GM12878 (cell line): ENCODE measurements at regions not wholly inside any gene's neighbourhood (a gene's known extent, or its start where the extent isn't known, plus 50 kb on each side); places are given as distances from the start of the nearest gene placed in this dataset.

Source experiments
- ATAC-seq: fragments of 200-7000 bp; cut with Tn5 transposase; 3 replicates; pipeline ENCODE4 v1.9.1; 2020; ENCODE audit warnings: mild to moderate bottlenecking, moderate library complexity
- BruUV-seq: library from RNA; stranded (reverse); fragments of 400-500 nt; replicated peaks from 2 replicates; lab custom pipeline; 2021; lab: Mats Ljungman, UMichigan
- CTCF ChIA-PET: fragments of 300-600 bp; sonication (Branson Sonifier 250); formaldehyde crosslinking; extraction: SDS; loops from one replicate; lab custom pipeline; 2021; ENCODE audit warnings: inconsistent platforms; lab: Yijun Ruan, JAX
- POLR2A ChIA-PET: fragments of 350-600 bp; formaldehyde crosslinking; extraction: SDS; loops from one replicate; lab custom pipeline; 2021; ENCODE audit warnings: inconsistent platforms; lab: Charles Lee
- RAD21 ChIA-PET: fragments of 300-600 bp; sonication (Branson Sonifier 250); formaldehyde crosslinking; loops from one replicate; lab custom pipeline; 2023; ENCODE audit warnings: antibody characterized with exemption; ENCODE audit not compliant: unreplicated experiment; lab: Charles Lee
- SMC1A ChIA-PET: fragments of 300-600 bp; sonication (Branson Sonifier 250); formaldehyde crosslinking; loops from one replicate; lab custom pipeline; 2023; ENCODE audit not compliant: unreplicated experiment, uncharacterized antibody; lab: Charles Lee
- DNase-seq: peaks from one replicate; pipeline ENCODE4 v3.0.0-alpha.2; 2011; ENCODE audit warnings: low read depth, low spot score
- FAIRE-seq: peaks from 3 replicates; lab custom pipeline; 2011; peaks lifted over from hg19 to GRCh38; lab: Jason Lieb, UNC
- H2AFZ ChIP-seq: 2 replicates; pipeline ENCODE4 v1.6.0; 2011; ENCODE audit warnings: low read depth, low read length, control low read depth; ENCODE audit not compliant: control insufficient read depth
- H3K27ac ChIP-seq: 2 replicates; pipeline ENCODE4 v1.5.1; 2011; ENCODE audit warnings: control low read depth; ENCODE audit not compliant: control insufficient read depth, insufficient read depth
- H3K27me3 ChIP-seq, 2 experiments: replicated peaks in 1 of 2; 2 replicates each; pipeline versions ENCODE4 v1.6.0 to v1.6.1; 2011; ENCODE audit warnings: low read length in 1 of 2; ENCODE audit not compliant: control insufficient read depth in 2 of 2, insufficient read depth in 2 of 2
- H3K36me3 ChIP-seq, 2 experiments: 2 replicates each; pipeline ENCODE4 v1.5.1; 2011; ENCODE audit warnings: low read length in 1 of 2; ENCODE audit not compliant: control insufficient read depth in 2 of 2, insufficient read depth in 2 of 2
- H3K4me1 ChIP-seq: 2 replicates; pipeline ENCODE4 v1.6.1; 2011; ENCODE audit warnings: mild to moderate bottlenecking, low read length, moderate library complexity, mixed read lengths; ENCODE audit not compliant: control insufficient read depth, insufficient read depth
- H3K4me2 ChIP-seq: 2 replicates; pipeline ENCODE4 v1.6.0; 2011; ENCODE audit warnings: control low read depth; ENCODE audit not compliant: control insufficient read depth, insufficient read depth
- H3K4me3 ChIP-seq: fragments of 200-600 bp; sonication (generic); 2 replicates; pipeline ENCODE4 v1.5.1; 2016
- H3K79me2 ChIP-seq: 2 replicates; pipeline ENCODE4 v1.6.0; 2011; ENCODE audit warnings: low read length; ENCODE audit not compliant: control insufficient read depth, insufficient read depth
- H3K9ac ChIP-seq: 2 replicates; pipeline ENCODE4 v1.8.0; 2011; ENCODE audit warnings: low read length, control low read depth, mixed read lengths; ENCODE audit not compliant: control insufficient read depth, insufficient read depth
- H3K9me3 ChIP-seq: replicated peaks from 3 replicates; pipeline ENCODE4 v1.5.1; 2011; ENCODE audit warnings: mild to moderate bottlenecking, low read length; ENCODE audit not compliant: control insufficient read depth, insufficient read depth
- H4K20me1 ChIP-seq: 2 replicates; pipeline ENCODE4 v1.6.0; 2011; ENCODE audit not compliant: control insufficient read depth, insufficient read depth
- CHD2 ChIP-seq: IDR thresholded peaks from 2 replicates; pipeline ENCODE4 v1.6.1; 2011; ENCODE audit warnings: low read depth, low read length, improper control_type of control experiment, borderline replicate concordance
- EP300 ChIP-seq, 2 experiments: fragments of 150-350 bp in 1 of 2; IDR thresholded peaks; 2 replicates each; pipeline ENCODE4 v1.6.1; 2011 to 2012; ENCODE audit warnings: low read depth in 2 of 2, low read length in 2 of 2, borderline replicate concordance in 1 of 2, improper control_type of control experiment in 1 of 2, inconsistent platforms in 1 of 2; ENCODE audit not compliant: control insufficient read depth in 1 of 2
- KAT2A ChIP-seq: conservative IDR thresholded peaks from 2 replicates; pipeline ENCODE4 v1.6.1; 2011; ENCODE audit warnings: low read depth, low read length; ENCODE audit not compliant: control insufficient read depth
- MTA3 ChIP-seq: IDR thresholded peaks from 2 replicates; pipeline ENCODE4 v1.6.1; 2012; ENCODE audit warnings: low read length, inconsistent platforms, borderline replicate concordance
- NBN ChIP-seq: fragments of 450-650 bp; IDR thresholded peaks from 2 replicates; pipeline ENCODE4 v1.6.1; 2016
- NFXL1 ChIP-seq: fragments of 450-650 bp; IDR thresholded peaks from 2 replicates; pipeline ENCODE4 v1.6.1; 2017; ENCODE audit warnings: antibody characterized with exemption, mild to moderate bottlenecking, borderline replicate concordance
- NFYB ChIP-seq: IDR thresholded peaks from 2 replicates; pipeline ENCODE4 v1.6.1; 2011; ENCODE audit warnings: low read depth, mild to moderate bottlenecking, low read length, improper control_type of control experiment, moderate library complexity; ENCODE audit not compliant: insufficient read depth
- RUNX3 ChIP-seq: IDR thresholded peaks from 2 replicates; pipeline ENCODE4 v1.6.1; 2012; ENCODE audit warnings: low read length, inconsistent platforms
- SREBF2 ChIP-seq: IDR thresholded peaks from 2 replicates; pipeline ENCODE4 v1.6.1; 2012; ENCODE audit warnings: mild to moderate bottlenecking, low read length
- TBL1XR1 ChIP-seq: IDR thresholded peaks from 2 replicates; pipeline ENCODE4 v1.6.1; 2012; ENCODE audit warnings: low read depth, low read length, improper control_type of control experiment
- WRNIP1 ChIP-seq: IDR thresholded peaks from 2 replicates; pipeline ENCODE4 v1.6.1; 2011; ENCODE audit warnings: low read depth, low read length, improper control_type of control experiment, borderline replicate concordance
- YBX1 ChIP-seq: fragments of 450-650 bp; IDR thresholded peaks from 2 replicates; pipeline ENCODE4 v1.6.1; 2016; ENCODE audit warnings: antibody characterized with exemption
- WGBS: methylation state at CpG from one replicate; pipeline ENCODE4 v1.1.6; 2016; ENCODE audit warnings: low lambda C conversion rate; ENCODE audit not compliant: insufficient replicate concordance, insufficient coverage; ENCODE audit errors: missing lambda C conversion rate; 5-methylcytosine and 5-hydroxymethylcytosine counted together
- in situ Hi-C: fragments of 300-500 bp; cut with MboI; formaldehyde crosslinking; loops from 9 replicates; pipeline ENCODE4 v1.14.3; 2018; ENCODE audit warnings: mixed read lengths
- intact Hi-C: fragments of 100-400 bp; cut with micrococcal nuclease; formaldehyde crosslinking; loops from one replicate; pipeline ENCODE4 v1.14.2; 2022; ENCODE audit not compliant: unreplicated experiment
- TF ChIP-seq, protein P1 (sequence below): IDR thresholded peaks from 2 replicates; pipeline ENCODE4 v1.6.1; 2012; ENCODE audit warnings: low read depth, low read length, improper control_type of control experiment
- TF ChIP-seq, protein P2 (sequence below): fragments of 450-650 bp; IDR thresholded peaks from 2 replicates; pipeline ENCODE4 v1.6.1; 2017; ENCODE audit warnings: antibody characterized with exemption, mild to moderate bottlenecking, moderate library complexity
- TF ChIP-seq, protein P3 (sequence below): IDR thresholded peaks from 2 replicates; pipeline ENCODE4 v1.6.1; 2011; ENCODE audit warnings: borderline replicate concordance, low read depth, mild to moderate bottlenecking, moderate library complexity, low read length; ENCODE audit not compliant: insufficient read depth, poor library complexity, severe bottlenecking

DNA sequence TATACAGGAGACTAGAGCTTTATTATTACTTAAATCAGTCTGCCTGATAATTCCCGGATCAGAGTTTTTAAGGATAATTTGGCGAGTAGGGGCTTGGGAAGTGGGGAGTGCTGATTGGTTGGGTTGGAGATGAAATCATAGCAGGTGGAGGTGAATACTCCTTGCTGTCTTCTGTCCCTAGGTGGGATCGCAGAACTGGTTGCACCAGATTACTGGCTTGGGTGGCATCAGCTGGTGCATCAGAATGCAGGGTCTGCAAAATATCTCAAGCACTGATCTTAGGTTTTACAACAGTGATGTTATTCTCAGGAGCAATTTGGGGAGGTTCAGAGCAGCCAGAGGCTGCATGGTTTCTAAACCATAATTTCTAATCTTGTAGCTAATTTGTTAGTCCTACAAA, 68.1 kb downstream of the KIF4B start:
- intact Hi-C loops (no loop called here), in situ Hi-C loops (no loop called here)
- H3K27ac ChIP-seq = no peak overlapping the region
- no peak for FAIRE-seq
- ChIA-PET RAD21 (no interaction called here), SMC1A (interaction anchor here (0.9 kb wide), 1 partner anchor 13 kb away, joined by 3 read pairs; no protein-coding TSS in a partner anchor), CTCF (interaction anchor here (0.8 kb wide), 1 partner anchor 10 kb away, joined by 3 read pairs; no protein-coding TSS in a partner anchor), POLR2A (no interaction called here)
- no peaks in the 10 kb centered on the region for H4K20me1 ChIP-seq
- 54% methylated on average over 3 of the region's 3 CpGs for WGBS
- no peaks in the 10 kb centered on the region for H3K79me2 ChIP-seq
- H3K36me3 ChIP-seq = no peaks in the 10 kb centered on the region
- no peaks in the 10 kb centered on the region for H3K4me1 ChIP-seq
- no peak overlapping the region for H3K9ac ChIP-seq
- TF ChIP-seq, protein P1, sequence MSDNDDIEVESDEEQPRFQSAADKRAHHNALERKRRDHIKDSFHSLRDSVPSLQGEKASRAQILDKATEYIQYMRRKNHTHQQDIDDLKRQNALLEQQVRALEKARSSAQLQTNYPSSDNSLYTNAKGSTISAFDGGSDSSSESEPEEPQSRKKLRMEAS = no peak
- TF ChIP-seq SREBF2 (no peak), NFYB (no peak), CHD2 (no peak), RUNX3 (no peak), MTA3 (no peak), TBL1XR1 (no peak)
- H3K4me3 ChIP-seq = no peak overlapping the region
- no peak for DNase-seq
- ATAC-seq = no peak
- BruUV-seq = no TSS peak
- H2AFZ ChIP-seq = no peak overlapping the region
- H3K27me3 ChIP-seq = no peaks in the 10 kb centered on the region
- H3K4me2 ChIP-seq = no peak overlapping the region
- H3K9me3 ChIP-seq = no peaks in the 10 kb centered on the region

DNA sequence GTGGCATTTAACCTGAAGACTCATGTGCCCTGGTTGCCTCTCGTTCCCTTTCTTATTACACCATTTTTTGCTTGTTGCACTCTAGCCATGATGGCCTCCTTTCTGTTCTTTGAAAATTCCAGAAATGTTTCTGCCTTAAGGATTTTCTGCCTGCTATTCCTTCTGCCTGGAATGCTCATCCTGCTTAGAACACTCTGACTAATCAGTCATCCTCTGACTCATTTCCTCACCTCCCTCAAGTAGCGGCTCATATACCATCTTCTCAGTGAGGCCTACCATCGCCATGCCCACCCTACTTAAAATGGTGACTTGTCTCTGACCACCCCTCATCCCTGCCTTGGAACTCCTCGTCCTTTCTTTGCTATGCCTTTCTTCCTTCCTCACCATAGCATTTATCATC, 68.8 kb downstream of the KIF4B start:
- no peaks in the 10 kb centered on the region for H3K4me1 ChIP-seq
- H3K27me3 ChIP-seq = no peaks in the 10 kb centered on the region
- no peaks in the 10 kb centered on the region for H3K9me3 ChIP-seq
- ATAC-seq (no peak), DNase-seq (no peak), FAIRE-seq (no peak)
- H3K9ac ChIP-seq = no peak overlapping the region
- no peak overlapping the region for H3K27ac ChIP-seq
- ChIA-PET RAD21 (no interaction called here), CTCF (no interaction called here), SMC1A (interaction anchor here (0.9 kb wide), 1 partner anchor 14 kb away, joined by 3 read pairs; no protein-coding TSS in a partner anchor), POLR2A (no interaction called here)
- H4K20me1 ChIP-seq = no peaks in the 10 kb centered on the region
- H2AFZ ChIP-seq = no peak overlapping the region
- H3K4me2 ChIP-seq = no peak overlapping the region
- WGBS = 1% methylated on average over 4 of the region's 4 CpGs
- in situ Hi-C loops = no loop called here
- H3K79me2 ChIP-seq = no peaks in the 10 kb centered on the region
- H3K4me3 ChIP-seq = no peak overlapping the region
- H3K36me3 ChIP-seq = no peaks in the 10 kb centered on the region
- intact Hi-C loops = no loop called here
- no TSS peak for BruUV-seq
- TF ChIP-seq, protein P2, sequence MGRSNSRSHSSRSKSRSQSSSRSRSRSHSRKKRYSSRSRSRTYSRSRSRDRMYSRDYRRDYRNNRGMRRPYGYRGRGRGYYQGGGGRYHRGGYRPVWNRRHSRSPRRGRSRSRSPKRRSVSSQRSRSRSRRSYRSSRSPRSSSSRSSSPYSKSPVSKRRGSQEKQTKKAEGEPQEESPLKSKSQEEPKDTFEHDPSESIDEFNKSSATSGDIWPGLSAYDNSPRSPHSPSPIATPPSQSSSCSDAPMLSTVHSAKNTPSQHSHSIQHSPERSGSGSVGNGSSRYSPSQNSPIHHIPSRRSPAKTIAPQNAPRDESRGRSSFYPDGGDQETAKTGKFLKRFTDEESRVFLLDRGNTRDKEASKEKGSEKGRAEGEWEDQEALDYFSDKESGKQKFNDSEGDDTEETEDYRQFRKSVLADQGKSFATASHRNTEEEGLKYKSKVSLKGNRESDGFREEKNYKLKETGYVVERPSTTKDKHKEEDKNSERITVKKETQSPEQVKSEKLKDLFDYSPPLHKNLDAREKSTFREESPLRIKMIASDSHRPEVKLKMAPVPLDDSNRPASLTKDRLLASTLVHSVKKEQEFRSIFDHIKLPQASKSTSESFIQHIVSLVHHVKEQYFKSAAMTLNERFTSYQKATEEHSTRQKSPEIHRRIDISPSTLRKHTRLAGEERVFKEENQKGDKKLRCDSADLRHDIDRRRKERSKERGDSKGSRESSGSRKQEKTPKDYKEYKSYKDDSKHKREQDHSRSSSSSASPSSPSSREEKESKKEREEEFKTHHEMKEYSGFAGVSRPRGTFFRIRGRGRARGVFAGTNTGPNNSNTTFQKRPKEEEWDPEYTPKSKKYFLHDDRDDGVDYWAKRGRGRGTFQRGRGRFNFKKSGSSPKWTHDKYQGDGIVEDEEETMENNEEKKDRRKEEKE = no peak
- TF ChIP-seq NBN (no peak), EP300 (IDR thresholded peaks at IDR 0.05; ENCODE audit: borderline replicate concordance in 1 of 2, control insufficient read depth in 1 of 2, low read depth in 2 of 2, low read length in 2 of 2) (no peak), MTA3 (no peak), KAT2A (no peak), WRNIP1 (no peak), YBX1 (no peak), NFXL1 (no peak)
- TF ChIP-seq, protein P3, sequence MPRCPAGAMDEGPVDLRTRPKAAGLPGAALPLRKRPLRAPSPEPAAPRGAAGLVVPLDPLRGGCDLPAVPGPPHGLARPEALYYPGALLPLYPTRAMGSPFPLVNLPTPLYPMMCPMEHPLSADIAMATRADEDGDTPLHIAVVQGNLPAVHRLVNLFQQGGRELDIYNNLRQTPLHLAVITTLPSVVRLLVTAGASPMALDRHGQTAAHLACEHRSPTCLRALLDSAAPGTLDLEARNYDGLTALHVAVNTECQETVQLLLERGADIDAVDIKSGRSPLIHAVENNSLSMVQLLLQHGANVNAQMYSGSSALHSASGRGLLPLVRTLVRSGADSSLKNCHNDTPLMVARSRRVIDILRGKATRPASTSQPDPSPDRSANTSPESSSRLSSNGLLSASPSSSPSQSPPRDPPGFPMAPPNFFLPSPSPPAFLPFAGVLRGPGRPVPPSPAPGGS = no peak
